ENCODE measurements at regions not wholly inside any gene's neighbourhood (a gene's known extent, or its start where the extent isn't known, plus 50 kb on each side); places are given as distances from the start of the nearest gene placed in this dataset.
"Not testable (repeated sequence)": the region's sequence is repeated elsewhere in the genome, so short reads cannot be mapped to it uniquely, and the experiment has no call there.

DNA sequence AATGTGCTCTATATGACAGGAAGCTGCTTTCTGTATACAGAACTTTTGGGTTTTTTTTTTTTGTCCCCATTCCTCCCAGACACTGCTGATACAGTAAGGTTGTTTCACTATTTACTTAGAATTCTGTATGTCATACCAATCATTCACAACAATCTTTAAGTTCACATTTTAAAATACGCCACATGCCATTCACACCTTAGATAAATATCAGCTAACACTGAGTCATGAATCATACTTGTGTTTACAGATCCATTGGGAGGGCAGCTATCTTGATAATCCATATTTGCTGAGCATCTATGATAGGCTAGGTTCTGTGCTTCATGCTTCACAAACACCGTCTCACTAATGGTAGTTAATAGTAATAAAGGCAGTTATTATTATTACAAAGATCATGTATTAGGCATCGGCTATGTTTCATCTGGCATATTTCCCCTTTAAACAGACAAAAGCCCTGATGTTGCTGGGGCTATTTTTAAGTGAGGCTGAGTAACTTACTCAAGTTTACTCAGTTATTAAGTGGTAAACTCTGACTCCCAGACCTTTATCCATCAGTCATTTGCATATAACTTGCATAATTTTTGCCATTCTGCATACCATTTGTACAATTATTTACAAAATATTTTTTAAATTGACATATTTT lies 152.2 kb upstream of the HMHB1 start:
- DNase-seq: no peak

DNA sequence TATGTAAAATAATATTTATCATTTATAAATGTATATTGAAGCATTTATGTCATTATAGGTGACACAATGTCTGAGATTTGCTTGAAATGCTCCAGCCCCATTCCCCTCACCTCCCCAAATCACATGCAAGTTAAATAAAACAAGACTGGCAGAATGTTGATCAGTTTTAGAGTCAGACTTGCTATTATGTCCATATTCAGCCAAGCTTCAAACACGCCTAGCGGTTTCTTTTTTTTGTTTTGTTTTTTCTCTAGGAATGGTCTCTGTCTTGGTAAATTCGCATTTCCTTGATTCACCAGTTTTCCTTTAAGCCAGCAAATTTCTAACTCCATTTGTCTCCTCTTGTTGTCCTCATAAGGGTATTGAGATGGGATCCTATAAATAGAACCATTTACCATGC lies 153.0 kb upstream of the HMHB1 start:
- DNase-seq: no peak

DNA sequence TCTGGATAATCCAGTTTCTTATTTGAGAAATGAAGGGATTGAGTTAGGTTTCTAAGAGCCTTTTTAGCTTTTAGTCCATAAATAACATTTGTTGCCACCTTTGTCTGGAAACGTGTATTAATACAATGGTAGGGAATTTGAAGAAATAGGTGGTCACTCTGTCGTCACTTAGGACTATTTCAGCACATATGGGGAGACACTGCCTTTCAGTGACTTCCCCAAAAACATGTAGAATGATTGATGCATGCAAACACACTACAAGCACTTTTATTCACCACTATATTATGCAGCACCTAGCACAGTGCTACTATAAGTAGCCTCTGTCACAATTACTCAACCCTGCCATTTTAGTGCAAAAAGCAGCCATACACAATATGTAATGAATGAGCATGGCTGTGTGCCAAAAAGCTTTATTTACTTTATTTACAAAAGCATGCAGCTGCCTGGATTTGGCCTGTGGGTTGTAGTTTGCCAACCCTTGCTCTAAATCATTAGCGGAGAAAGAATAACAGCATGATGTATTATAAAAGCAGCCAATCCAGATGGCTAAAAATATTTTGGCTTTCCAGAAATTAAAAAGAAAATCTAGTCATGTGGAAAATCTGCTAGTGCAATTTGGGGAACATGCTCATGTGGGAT lies 154.2 kb upstream of the HMHB1 start:
- peak; percentile 59 for DNase-seq

DNA sequence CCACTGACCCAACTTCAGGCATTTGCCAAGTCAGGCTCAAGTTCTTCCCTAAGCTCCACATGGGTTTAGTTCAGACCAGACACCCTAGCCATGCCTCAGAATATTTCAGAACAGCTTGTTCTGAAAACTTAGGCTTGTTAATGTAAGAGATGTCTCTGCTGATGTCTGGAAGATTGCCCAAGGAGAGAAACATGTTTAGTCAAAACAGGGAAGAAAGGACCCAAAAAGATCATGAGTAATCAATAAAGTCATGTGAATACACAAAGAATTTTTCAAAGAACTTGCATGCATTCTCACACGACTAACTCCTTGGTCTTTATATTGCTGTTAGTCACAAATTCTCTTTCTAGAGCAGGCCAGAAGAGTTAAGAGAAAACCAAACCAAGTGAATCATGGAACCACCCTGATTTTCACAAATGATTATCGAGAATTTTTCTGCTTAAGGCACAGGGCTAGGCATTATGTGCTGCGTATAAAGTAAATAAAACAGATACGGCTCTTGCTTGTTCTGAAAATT lies 158.1 kb upstream of the HMHB1 start:
- peak; percentile 28 for DNase-seq

DNA sequence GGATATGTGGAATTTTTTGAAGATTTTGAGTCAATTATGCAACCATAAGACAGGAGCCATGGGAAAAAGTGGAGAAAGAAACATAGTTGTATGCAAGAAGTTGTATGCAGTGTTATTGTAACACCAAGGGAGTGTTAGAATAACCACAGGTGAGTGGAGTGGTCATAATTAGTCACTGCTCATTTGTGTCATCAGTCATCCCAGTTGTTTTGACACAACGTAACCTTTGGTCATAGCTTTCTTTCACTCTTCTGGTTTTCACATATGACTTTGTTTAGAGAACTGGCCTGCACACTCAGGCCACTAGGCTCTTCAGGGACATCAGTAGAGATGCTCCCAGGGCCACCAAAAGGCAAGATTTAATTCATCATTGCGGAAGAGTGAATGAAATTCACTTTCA lies 158.7 kb upstream of the HMHB1 start:
- DNase-seq: no peak

DNA sequence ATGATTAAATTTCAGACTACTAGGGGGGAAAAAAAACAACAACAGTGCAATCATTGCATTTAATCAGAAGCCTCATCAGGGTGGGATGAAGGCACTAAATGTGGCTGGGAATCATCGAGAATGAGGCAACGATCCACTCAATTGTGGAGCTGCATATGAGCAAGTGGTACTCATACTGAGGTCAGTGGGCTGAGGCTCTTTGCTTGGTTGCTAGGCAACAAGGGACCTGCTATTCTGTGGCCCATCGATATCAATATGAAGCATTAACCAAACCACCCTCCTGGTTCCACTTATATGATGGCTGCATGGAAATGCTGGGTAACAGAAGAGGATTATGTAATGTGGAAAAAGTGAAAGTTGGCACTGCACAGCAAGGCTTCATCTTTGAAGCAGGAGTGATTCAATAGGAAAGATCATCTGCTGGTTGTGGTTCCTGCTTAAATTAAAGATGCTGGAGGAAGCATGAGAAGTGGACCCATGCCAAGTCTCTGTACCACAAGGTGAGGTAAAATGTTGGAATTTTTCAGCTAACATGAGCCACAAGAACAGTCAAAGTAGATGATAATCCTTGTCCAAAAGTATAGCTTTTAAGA lies 159.8 kb upstream of the HMHB1 start:
- peak; percentile 48 for DNase-seq

DNA sequence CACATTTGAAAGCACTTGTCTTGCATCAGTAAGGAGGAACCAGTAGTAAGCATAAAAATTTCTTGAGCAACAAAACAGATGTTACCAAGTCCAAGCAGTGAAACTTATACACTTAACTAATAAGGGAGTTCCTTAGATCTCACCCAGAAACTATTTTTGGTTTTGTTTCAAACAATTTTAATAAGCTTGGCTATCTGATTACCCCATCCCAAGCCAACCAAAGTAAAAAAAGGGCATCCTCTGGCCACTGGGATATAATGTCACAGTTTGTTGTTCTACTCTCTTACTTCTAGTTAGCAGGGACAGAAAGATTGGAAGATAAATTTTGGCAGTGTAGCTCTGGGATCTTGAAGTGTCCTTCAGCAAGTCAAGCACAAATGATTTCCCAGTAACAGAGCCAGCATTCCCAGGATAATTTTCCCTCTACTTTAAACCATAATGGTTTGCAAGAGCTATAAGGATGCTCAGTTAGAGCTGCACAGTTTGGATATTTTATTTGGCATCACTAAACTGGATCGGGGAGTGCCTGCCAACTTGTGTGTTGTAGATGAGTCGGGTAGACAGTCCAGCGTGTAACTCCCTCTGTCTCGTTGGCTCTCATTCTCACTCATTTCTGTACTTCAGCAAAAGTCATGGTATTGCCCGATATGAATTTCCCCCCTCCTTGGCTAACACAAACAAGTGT lies 161.9 kb upstream of the HMHB1 start:
- no peak for DNase-seq

DNA sequence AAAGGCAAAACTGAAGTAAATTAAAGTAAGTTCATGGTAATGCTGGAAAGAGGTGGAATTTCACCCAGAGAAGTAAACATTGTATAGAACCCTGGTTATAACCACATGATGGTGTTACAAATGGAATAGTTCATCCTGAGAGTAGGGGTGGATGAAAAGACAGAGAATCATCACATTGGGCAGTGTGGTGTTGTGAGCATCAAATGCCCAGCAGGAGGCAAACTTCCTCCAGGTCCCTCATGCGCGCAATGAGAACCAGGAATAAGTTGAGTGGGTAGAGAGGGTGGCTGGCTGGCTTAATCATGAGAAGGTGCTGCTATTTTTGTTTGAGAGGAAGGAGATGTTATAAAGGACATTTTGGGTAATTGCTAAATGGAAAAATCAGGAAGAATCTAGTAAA lies 163.3 kb upstream of the HMHB1 start:
- DNase-seq: no peak

DNA sequence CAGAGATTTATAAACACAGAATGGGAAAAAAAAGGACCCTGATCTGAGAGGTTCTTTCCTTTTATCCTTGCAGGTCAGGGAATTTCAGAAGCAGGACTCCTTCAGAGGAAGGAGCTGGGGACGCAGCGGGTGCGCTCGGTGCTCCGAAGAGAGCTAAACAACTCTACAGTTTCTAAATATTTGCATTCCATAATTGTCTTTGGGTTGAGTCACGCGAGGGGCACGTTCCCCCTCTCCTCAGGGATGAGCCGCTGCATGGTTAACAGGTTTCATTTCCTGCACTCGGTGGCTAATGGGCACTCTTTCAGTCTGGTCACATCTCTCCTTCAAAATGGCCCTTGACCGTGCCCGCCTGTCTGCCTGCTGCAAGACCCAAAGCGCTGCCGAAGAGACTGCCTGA lies 165.0 kb upstream of the HMHB1 start:
- no peak for DNase-seq

DNA sequence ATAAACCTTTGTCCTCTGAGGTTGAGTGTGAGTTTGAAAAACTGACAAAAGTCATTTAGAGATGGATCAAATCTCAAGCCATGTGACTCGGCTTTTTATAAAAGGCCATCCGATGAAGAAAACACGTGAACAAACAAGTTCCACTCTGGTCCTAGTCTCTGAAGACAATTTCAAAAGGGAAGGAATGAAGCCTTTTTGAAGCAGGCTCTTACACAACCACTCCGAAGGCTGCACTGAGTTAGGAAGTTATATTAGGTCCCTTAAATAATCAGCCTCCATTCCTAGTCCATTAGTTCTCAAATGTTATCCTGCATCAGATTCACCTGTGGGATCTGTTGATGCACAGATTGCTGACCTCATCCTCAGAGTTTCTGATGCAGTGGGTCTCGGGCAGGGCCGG lies 166.6 kb upstream of the HMHB1 start:
- no peak for DNase-seq

DNA sequence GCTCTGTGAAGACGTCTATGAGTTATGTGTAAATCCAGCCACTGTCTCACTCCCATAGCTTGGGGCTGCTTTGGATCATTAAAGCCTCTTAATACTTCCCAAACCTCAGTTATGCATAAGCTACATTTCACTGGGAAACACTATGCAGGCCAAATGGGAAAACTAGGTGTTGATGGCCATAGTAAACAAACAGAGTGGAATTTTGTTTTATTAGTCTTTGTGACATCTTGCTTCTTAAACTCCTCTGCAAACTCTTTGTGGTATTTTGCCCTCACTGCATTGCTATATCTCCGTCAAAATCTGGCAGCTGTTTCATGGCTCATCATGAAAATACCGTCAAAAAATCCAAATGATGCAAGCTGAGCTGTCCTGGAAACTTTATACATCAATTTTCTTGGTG lies 167.2 kb upstream of the HMHB1 start:
- DNase-seq: peak; percentile 47

DNA sequence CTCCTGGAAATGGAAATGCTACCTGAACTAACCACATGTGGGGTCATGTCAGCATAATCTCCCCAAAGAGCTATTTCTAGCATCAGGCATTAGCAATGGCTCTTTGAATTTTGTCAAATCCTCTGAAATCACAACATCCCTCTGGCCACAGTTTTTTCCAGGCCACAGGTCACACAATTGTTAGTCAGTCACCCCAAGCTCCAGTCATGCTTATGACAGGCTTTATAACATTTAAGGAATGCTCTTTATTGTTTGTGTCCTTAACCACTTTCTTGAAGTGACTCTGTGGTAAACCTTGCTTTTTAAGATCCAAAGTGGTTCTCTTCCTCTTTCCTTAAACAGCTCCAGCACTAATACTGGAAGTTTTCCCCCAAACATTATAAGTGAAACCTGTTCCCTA lies 169.2 kb upstream of the HMHB1 start:
- peak; percentile 40 for DNase-seq

DNA sequence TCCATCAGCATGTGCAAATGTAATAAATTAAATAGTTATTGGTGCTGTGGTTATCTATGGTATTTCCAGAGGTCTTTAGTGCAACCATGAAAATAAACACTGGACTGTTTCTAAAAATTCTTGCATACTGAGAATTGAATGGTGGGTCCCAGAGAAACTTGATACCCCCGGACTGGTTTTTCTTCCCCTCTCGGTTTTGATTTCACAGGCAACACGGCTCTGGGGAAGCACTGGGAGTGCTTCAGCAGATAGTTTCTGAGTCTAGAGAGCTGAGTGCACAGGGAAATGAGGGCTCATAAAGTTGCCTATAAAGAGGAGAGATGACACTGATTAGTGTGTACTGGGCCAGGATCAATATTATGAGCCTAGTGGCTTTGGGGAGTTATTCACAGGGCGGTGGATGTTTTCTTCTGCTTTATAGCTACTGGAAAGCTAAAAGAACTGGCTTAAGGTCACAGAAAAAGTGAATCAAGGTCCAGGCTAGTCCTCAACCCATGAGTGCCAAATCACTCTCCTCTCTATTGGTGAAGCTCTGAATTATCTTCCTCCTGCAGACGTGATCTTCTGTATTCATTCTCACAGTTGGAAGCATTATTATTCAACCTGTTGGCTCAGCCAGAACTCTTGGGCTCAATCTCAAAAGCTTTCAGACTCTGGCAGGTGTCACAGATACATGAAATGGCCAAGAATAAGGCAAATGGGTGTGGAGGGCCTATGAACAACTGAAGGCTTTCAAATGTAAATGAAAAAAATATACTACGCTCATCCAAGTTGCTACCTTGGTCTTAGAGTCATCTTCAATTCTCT lies 170.2 kb upstream of the HMHB1 start:
- DNase-seq: peak; percentile 67

DNA sequence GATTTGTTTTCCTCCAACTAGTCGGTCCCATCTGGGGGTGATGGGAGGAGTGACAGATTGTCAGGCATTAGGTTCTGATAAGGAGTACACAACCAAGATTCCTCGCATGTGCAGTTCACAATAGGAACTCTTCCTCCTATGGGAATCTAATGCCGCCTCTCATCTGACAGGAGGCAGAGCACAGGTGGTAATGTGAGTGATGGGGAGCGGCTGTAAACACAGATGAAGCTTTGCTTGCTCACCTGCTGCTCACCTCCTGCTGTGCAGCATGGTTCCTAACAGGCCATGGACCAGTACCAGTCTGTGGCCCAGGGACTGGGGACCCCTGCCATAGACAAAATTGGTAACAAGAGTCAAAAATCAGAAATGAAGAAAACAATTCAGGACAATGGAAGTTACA lies 173.3 kb upstream of the HMHB1 start:
- DNase-seq: no peak

DNA sequence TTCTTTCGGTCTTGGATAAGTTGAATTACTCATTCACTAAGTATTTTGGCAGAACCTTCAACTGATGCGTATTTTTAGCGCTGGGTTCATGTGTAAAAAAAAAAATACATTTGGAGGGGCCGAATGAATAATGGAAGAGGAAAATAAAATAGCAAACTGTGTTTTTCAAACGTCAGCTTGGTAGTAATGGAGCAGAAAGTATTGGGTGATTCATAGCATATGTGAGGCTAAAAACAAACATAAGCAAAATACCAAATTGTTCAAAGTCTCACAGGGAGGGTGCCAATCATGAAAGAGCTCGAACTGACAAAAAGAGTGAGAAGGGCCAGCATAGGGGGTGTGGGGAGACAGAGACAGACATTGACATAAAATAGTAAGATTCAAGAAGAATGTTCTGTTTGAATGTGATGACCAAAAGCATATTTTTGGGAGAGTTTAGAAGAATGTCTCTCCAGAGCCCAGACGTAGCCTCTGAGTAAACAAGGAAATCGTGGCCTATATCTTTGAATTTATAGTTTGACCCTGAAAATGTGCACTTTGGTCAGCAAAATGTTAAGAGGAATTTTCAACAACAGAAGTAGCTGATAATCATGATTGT lies 174.9 kb upstream of the HMHB1 start:
- DNase-seq: peak; percentile 94

DNA sequence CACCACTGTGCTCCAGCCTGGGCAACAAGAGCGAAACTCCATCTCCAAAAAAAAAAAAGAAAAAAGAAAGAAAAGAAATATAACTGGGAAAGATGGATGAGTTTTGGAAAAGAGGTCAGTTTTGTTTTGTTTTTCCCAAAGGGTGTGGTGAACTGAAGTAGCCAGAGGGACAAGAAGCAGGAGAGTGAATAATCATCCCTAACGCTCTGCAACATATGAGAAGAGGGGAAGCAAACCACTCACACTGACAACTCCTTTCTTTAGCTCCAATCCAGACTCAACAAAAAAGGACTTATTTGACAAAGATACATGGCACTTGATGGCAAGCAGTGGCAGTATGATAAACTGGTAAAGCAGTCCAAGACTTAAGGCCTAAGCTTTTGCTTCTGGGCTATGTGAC lies 176.1 kb upstream of the HMHB1 start:
- DNase-seq: no peak

DNA sequence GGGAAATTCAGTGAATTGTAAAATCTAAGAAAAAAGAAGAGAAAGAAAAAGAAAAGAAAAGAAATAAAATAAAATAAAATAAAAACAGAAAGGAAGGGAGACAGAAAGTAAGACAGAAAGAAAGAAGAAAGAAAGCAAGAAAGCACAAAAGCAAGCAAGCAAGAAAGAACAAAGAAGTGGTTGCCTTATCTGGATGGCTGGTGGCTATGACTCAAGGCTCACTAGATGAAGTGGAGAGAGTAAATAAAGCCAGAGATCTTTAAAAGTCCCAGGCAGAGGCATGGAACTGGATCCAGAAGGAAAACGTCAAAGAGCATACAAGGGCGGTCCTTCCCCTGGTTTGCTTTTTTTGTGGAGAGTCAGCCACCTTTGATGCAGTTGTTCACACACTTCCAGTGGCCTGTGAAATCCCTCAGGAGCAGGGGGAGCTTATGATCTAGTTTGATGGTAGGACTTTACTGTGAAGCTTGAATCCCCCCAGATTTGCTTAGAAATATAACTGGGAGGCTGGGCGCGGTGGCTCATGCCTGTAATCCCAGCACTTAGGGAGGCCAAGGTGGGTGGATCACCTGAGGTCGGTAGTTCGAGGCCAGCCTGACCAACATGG lies 176.7 kb upstream of the HMHB1 start:
- peak; percentile 61 for DNase-seq

DNA sequence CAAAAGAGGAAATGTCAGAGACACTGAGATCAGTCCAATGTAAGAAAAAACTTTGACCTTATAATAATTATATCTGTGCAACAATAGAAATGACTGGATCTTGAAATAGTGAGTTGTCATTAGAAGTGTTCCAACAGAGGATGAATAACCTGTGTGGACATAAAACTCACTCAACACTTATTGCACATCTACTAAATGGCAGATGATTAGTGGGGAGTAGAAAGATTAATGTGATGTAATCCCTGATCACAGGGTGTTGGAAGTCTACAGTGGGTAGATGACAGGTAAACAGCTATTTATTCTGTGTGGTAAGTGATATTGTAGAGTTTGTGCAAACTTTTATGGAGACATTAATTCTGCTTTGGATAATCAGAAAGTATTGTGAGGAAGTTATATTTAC lies 177.3 kb upstream of the HMHB1 start:
- no peak for DNase-seq

DNA sequence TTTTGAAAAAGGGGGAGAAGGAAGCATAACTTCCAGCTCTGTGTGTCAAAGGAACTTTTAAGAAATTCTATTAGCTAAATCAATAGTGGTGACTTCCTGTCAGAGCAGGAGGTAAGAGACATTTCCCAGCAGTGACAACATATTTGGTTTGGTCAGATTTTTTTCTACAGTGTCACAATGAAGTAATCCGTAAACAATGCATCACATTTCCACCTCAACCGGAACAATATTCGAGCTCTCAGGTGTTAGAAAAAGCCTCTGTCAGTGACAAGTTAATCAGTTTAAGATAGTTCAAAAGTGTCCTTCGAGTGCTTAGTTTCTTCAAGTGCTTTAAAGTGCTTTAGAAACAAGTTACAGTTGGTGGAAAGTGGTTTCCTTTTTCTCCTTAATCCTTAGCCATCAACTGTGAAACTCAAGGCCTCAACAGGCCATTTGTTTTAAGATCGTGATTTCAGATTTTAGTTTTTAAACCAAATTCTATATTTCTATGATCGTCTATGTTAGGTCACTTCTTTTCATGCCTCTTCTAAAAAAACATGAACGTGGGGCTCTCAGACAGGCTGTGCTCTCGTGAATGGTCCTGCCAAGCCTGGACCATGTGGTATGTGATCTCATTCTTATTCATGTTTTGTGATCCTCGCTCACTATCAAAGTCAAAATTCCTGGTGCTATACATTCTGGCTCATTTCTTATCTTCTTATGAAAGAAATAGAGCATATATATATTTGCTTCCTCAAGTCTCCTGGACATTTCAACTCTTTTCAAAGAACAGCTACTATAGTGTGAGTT lies 181.9 kb upstream of the HMHB1 start:
- peak; percentile 71 for DNase-seq

DNA sequence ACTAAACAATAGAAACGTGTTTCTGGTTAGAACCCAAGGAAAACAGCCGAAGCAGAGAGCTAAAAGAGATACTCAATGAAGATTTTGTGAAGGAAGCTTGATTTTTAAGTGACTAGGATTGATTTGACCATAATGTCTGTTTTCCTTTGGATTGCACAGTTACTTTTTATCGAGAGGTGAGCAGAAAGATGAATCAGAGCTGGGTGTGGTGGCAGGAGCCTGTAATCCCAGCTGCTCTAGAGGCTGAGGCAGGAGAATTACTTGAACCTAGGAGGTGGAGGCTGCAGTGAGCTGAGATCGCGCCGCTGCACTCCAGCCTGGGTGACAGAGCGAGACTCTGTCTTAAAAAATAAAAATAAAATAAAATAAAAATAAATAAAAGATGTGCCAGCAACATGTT lies 186.9 kb upstream of the HMHB1 start:
- not testable (repeated sequence) for DNase-seq

DNA sequence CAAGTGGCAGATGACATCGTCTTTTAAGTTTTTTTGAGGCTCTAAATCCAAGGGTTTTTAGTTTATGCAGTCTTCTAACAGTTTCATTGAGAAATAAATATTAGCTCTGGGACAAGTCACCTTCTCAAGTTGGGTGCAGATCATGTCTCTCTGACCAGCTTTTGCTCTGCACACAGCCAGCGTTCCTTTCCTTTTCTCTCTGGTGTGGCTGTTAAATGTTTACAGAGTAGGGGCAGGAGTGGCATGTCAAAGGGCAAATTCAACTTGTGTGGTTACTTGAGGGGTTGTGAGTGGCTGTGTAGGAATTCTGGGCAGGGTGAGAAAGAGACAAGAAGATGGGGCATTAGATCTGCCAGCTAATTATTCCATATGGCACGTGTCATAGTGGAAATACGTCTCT lies 187.5 kb upstream of the HMHB1 start:
- no peak for DNase-seq

All from fibroblast of skin of right biceps (primary cell).